SK-N-SH treated with all-trans-retinoic acid at 6 μM for 48 hours (cell line): ENCODE measurements at regions not wholly inside any gene's neighbourhood (a gene's known extent, or its start where the extent isn't known, plus 50 kb on each side); places are given as distances from the start of the nearest gene placed in this dataset.

Source experiments
- ARNTL ChIP-seq: fragments of 450-650 bp; formaldehyde crosslinking; IDR thresholded peaks from 2 replicates; pipeline ENCODE4 v1.5.0; 2020; ENCODE audit warnings: low read depth, mild to moderate bottlenecking, moderate library complexity, borderline replicate concordance
- BACH2 ChIP-seq: fragments of 250-450 bp; sonication (Bioruptor Pico); IDR thresholded peaks from 2 replicates; pipeline ENCODE4 v1.9.0; 2021; ENCODE audit warnings: mild to moderate bottlenecking, borderline replicate concordance
- PPARA ChIP-seq: fragments of 250-450 bp; sonication (Bioruptor Pico); IDR thresholded peaks from 2 replicates; pipeline ENCODE4 v1.5.0; 2020; ENCODE audit warnings: mild to moderate bottlenecking, borderline replicate concordance
- RARB ChIP-seq: fragments of 250-450 bp; sonication (Bioruptor Pico); IDR thresholded peaks from 2 replicates; pipeline ENCODE4 v1.8.0; 2021; ENCODE audit warnings: mild to moderate bottlenecking, moderate library complexity
- TF ChIP-seq, protein P1 (sequence below): fragments of 250-450 bp; sonication (Bioruptor Pico); IDR thresholded peaks from 2 replicates; pipeline ENCODE4 v1.8.0; 2020; ENCODE audit warnings: mild to moderate bottlenecking, moderate library complexity, borderline replicate concordance

- no peak for TF ChIP-seq BACH2
- no peak for TF ChIP-seq RARB (CRISPR knock-in tag)
- TF ChIP-seq, protein P1, sequence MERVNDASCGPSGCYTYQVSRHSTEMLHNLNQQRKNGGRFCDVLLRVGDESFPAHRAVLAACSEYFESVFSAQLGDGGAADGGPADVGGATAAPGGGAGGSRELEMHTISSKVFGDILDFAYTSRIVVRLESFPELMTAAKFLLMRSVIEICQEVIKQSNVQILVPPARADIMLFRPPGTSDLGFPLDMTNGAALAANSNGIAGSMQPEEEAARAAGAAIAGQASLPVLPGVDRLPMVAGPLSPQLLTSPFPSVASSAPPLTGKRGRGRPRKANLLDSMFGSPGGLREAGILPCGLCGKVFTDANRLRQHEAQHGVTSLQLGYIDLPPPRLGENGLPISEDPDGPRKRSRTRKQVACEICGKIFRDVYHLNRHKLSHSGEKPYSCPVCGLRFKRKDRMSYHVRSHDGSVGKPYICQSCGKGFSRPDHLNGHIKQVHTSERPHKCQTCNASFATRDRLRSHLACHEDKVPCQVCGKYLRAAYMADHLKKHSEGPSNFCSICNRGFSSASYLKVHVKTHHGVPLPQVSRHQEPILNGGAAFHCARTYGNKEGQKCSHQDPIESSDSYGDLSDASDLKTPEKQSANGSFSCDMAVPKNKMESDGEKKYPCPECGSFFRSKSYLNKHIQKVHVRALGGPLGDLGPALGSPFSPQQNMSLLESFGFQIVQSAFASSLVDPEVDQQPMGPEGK (CRISPR knock-in tag), result no peak
- no peak for TF ChIP-seq PPARA (CRISPR knock-in tag)
- TF ChIP-seq ARNTL (CRISPR knock-in tag), result no peak
Measured at GRCh38 chr6:19320111-19320581, 517.0 kb upstream of the ID4 start.
